ENCODE measurements at regions not wholly inside any gene's neighbourhood (a gene's known extent, or its start where the extent isn't known, plus 50 kb on each side); places are given as distances from the start of the nearest gene placed in this dataset.

GRCh38 chr9:89739916-89740315 is 135.1 kb downstream of the GADD45G start:
- TF ChIP-seq ZNF19 (tag by site-specific recombination; IDR thresholded peaks at IDR 0.05; ENCODE audit: low read depth) (no peak), SETDB1 (IDR thresholded peaks at IDR 0.05; ENCODE audit: insufficient read length, low read length) (no peak), REST (tag by site-specific recombination; IDR thresholded peaks at IDR 0.05) (no peak), CTCF (tag by site-specific recombination; IDR thresholded peaks at IDR 0.05) (no peak), SALL2 (tag by site-specific recombination; IDR thresholded peaks at IDR 0.05; ENCODE audit: borderline replicate concordance) (no peak), ZNF362 (tag by site-specific recombination; IDR thresholded peaks at IDR 0.05) (no peak), BCL11B (tag by site-specific recombination; IDR thresholded peaks at IDR 0.05; ENCODE audit: low read depth) (no peak), REPIN1 (tag by site-specific recombination; IDR thresholded peaks at IDR 0.05; ENCODE audit: low read depth) (no peak), ZBTB44 (tag by site-specific recombination; IDR thresholded peaks at IDR 0.05) (no peak)
